ENCODE measurements at regions not wholly inside any gene's neighbourhood (a gene's known extent, or its start where the extent isn't known, plus 50 kb on each side); places are given as distances from the start of the nearest gene placed in this dataset.

GRCh38 chr2:137775529-137775928 lies 188.7 kb upstream of the HNMT start:
- no peak for FAIRE-seq
- no peaks in the 10 kb centered on the region for H3K27me3 ChIP-seq (ENCODE audit: control insufficient read depth, extremely low read depth, insufficient read depth, low read length)
- H3K36me3 ChIP-seq (ENCODE audit: control insufficient read depth in 2 of 2, extremely low read depth in 1 of 2, insufficient read depth in 2 of 2, low read length in 2 of 2): no peaks in the 10 kb centered on the region
- H4K20me1 ChIP-seq (ENCODE audit: control insufficient read depth, extremely low read depth, insufficient read depth, low read length): no peaks in the 10 kb centered on the region
- no peak overlapping the region for H3K9ac ChIP-seq (ENCODE audit: control insufficient read depth, extremely low read depth, insufficient read depth, low read length)
- dilution Hi-C loops (cut with MboI; ENCODE audit: extremely low pct_ligation_motif_present, low sequenced_read_pairs): no loop called here
- no peak for TF ChIP-seq CTCF (optimal IDR thresholded peaks at IDR 0.05 in 1 of 3, IDR thresholded peaks at IDR 0.05 in 1 of 3, conservative IDR thresholded peaks at IDR 0.05 in 1 of 3; ENCODE audit: extremely low read depth in 1 of 3, insufficient read depth in 2 of 3, low read length in 3 of 3)
- no peak for TF ChIP-seq EZH2 (IDR thresholded peaks at IDR 0.05; ENCODE audit: low read length)
- H3K4me3 ChIP-seq (ENCODE audit: control insufficient read depth in 2 of 3, extremely low read depth in 1 of 3, insufficient read depth in 2 of 3, low read depth in 1 of 3, low read length in 3 of 3): no peak overlapping the region
- H3K4me1 ChIP-seq (ENCODE audit: control insufficient read depth, extremely low read depth, insufficient read depth, low read length): no peaks in the 10 kb centered on the region
- no peaks in the 10 kb centered on the region for H3K9me1 ChIP-seq (ENCODE audit: control insufficient read depth, extremely low read depth, insufficient read depth, low read length)
- no peak for DNase-seq (ENCODE audit: low read depth, low spot score)
- H2AFZ ChIP-seq (ENCODE audit: control insufficient read depth, low read length): no peak overlapping the region
- no peaks in the 10 kb centered on the region for H3K9me3 ChIP-seq (ENCODE audit: control insufficient read depth, low read depth, low read length)
- no peak overlapping the region for H3K27ac ChIP-seq (ENCODE audit: control insufficient read depth, insufficient read depth, low read length)
- H3K4me2 ChIP-seq (ENCODE audit: control insufficient read depth, extremely low read depth, insufficient read depth, low read depth, low read length): no peak overlapping the region
- H3K79me2 ChIP-seq (ENCODE audit: control insufficient read depth, insufficient read depth, low read length): no peaks in the 10 kb centered on the region

GRCh38 chr2:137776697-137777096 lies 187.6 kb upstream of the HNMT start:
- H3K79me2 ChIP-seq (ENCODE audit: control insufficient read depth, insufficient read depth, low read length): no peaks in the 10 kb centered on the region
- H3K4me3 ChIP-seq (ENCODE audit: control insufficient read depth in 2 of 3, extremely low read depth in 1 of 3, insufficient read depth in 2 of 3, low read depth in 1 of 3, low read length in 3 of 3): no peak overlapping the region
- no peaks in the 10 kb centered on the region for H3K36me3 ChIP-seq (ENCODE audit: control insufficient read depth in 2 of 2, extremely low read depth in 1 of 2, insufficient read depth in 2 of 2, low read length in 2 of 2)
- H3K27me3 ChIP-seq (ENCODE audit: control insufficient read depth, extremely low read depth, insufficient read depth, low read length): no peaks in the 10 kb centered on the region
- H3K4me1 ChIP-seq (ENCODE audit: control insufficient read depth, extremely low read depth, insufficient read depth, low read length): no peaks in the 10 kb centered on the region
- dilution Hi-C loops (cut with MboI; ENCODE audit: extremely low pct_ligation_motif_present, low sequenced_read_pairs): no loop called here
- no peaks in the 10 kb centered on the region for H3K9me1 ChIP-seq (ENCODE audit: control insufficient read depth, extremely low read depth, insufficient read depth, low read length)
- no peak for DNase-seq (ENCODE audit: low read depth, low spot score)
- no peak overlapping the region for H3K9ac ChIP-seq (ENCODE audit: control insufficient read depth, extremely low read depth, insufficient read depth, low read length)
- no peak for FAIRE-seq
- no peak overlapping the region for H3K4me2 ChIP-seq (ENCODE audit: control insufficient read depth, extremely low read depth, insufficient read depth, low read depth, low read length)
- no peaks in the 10 kb centered on the region for H3K9me3 ChIP-seq (ENCODE audit: control insufficient read depth, low read depth, low read length)
- H3K27ac ChIP-seq (ENCODE audit: control insufficient read depth, insufficient read depth, low read length): no peak overlapping the region
- H2AFZ ChIP-seq (ENCODE audit: control insufficient read depth, low read length): no peak overlapping the region
- TF ChIP-seq EZH2 (IDR thresholded peaks at IDR 0.05; ENCODE audit: low read length): no peak
- TF ChIP-seq CTCF (optimal IDR thresholded peaks at IDR 0.05 in 1 of 3, IDR thresholded peaks at IDR 0.05 in 1 of 3, conservative IDR thresholded peaks at IDR 0.05 in 1 of 3; ENCODE audit: extremely low read depth in 1 of 3, insufficient read depth in 2 of 3, low read length in 3 of 3): no peak
- no peaks in the 10 kb centered on the region for H4K20me1 ChIP-seq (ENCODE audit: control insufficient read depth, extremely low read depth, insufficient read depth, low read length)

Measured in keratinocyte (primary cell).